GM21825 (cell line): ENCODE measurements at regions not wholly inside any gene's neighbourhood (a gene's known extent, or its start where the extent isn't known, plus 50 kb on each side); places are given as distances from the start of the nearest gene placed in this dataset.

Experiments used
- ATAC-seq: cut with Tn5 transposase; IDR thresholded peaks from one replicate; pipeline ENCODE4 v1.9.1; 2021; ENCODE audit warnings: mild to moderate bottlenecking, moderate library complexity; ENCODE audit not compliant: unreplicated experiment

- no peak for ATAC-seq
These were observed 93.0 kb upstream of the MGAT4C start for GRCh38 chr12:86349196-86349595.

GRCh38 chr12:86333955-86334522 is 77.8 kb upstream of the MGAT4C start:
- no peak for ATAC-seq

GRCh38 chr12:86331457-86331856 is 75.3 kb upstream of the MGAT4C start:
- ATAC-seq: no peak

GRCh38 chr12:86331012-86331411 is 74.8 kb upstream of the MGAT4C start:
- ATAC-seq: no peak

GRCh38 chr12:86312232-86312631 is 56.0 kb upstream of the MGAT4C start:
- ATAC-seq: no peak
